ENCODE measurements at regions not wholly inside any gene's neighbourhood (a gene's known extent, or its start where the extent isn't known, plus 50 kb on each side); places are given as distances from the start of the nearest gene placed in this dataset.

DNA sequence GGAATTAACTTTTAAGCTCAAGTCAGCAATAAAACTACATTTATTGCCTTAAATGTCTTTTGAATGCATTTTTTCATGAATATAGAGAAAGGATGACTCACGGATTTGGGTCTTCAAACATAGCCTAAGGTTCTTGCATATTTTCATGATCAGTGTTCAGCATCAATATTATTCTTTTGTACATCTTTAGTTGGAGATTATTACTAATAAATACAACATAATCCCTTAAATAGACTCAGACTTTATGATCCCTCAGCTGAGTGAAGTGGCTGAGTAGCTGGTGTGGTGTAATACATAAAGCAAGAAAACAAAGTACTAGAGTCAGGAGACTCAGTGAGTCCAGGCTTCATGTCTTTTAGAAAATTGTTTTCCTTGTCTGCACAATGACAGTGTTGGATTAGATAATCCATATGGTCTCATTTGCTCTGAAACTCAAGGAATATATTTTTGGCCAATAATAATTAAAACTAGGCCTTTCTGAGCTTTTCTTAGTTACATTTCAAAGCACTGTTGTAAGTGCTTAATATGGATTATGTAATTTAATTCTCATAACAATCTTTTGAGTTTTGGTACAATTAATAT lies 78.3 kb upstream of the UNC5C start:
- TF ChIP-seq POLR2A (IDR thresholded peaks at IDR 0.05; ENCODE audit: borderline replicate concordance, extremely low read depth, insufficient read depth, insufficient read length) (no peak), CEBPB (IDR thresholded peaks at IDR 0.05; ENCODE audit: low read depth) (no peak), SIN3A (IDR thresholded peaks at IDR 0.05; ENCODE audit: low read depth) (no peak), YY1 (IDR thresholded peaks at IDR 0.05; ENCODE audit: extremely low read depth, insufficient replicate concordance, low read depth, low read length) (no peak), RAD21 (IDR thresholded peaks at IDR 0.05; ENCODE audit: low read depth) (no peak), SRF (IDR thresholded peaks at IDR 0.05; ENCODE audit: low read depth) (no peak), POLR2AphosphoS5 (IDR thresholded peaks at IDR 0.05; ENCODE audit: low read depth, low read length) (no peak), EZH2phosphoT487 (IDR thresholded peaks at IDR 0.05; ENCODE audit: borderline replicate concordance) (no peak)
- TF ChIP-seq, protein P1, sequence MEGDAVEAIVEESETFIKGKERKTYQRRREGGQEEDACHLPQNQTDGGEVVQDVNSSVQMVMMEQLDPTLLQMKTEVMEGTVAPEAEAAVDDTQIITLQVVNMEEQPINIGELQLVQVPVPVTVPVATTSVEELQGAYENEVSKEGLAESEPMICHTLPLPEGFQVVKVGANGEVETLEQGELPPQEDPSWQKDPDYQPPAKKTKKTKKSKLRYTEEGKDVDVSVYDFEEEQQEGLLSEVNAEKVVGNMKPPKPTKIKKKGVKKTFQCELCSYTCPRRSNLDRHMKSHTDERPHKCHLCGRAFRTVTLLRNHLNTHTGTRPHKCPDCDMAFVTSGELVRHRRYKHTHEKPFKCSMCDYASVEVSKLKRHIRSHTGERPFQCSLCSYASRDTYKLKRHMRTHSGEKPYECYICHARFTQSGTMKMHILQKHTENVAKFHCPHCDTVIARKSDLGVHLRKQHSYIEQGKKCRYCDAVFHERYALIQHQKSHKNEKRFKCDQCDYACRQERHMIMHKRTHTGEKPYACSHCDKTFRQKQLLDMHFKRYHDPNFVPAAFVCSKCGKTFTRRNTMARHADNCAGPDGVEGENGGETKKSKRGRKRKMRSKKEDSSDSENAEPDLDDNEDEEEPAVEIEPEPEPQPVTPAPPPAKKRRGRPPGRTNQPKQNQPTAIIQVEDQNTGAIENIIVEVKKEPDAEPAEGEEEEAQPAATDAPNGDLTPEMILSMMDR (IDR thresholded peaks at IDR 0.05 in 2 of 3, conservative IDR thresholded peaks at IDR 0.05 in 1 of 3; ENCODE audit: borderline replicate concordance in 1 of 3, insufficient read depth in 1 of 3, low read depth in 2 of 3, low read length in 2 of 3): no peak
- TF ChIP-seq, protein P2, sequence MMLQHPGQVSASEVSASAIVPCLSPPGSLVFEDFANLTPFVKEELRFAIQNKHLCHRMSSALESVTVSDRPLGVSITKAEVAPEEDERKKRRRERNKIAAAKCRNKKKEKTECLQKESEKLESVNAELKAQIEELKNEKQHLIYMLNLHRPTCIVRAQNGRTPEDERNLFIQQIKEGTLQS (IDR thresholded peaks at IDR 0.05): no peak
- TF ChIP-seq, protein P3, sequence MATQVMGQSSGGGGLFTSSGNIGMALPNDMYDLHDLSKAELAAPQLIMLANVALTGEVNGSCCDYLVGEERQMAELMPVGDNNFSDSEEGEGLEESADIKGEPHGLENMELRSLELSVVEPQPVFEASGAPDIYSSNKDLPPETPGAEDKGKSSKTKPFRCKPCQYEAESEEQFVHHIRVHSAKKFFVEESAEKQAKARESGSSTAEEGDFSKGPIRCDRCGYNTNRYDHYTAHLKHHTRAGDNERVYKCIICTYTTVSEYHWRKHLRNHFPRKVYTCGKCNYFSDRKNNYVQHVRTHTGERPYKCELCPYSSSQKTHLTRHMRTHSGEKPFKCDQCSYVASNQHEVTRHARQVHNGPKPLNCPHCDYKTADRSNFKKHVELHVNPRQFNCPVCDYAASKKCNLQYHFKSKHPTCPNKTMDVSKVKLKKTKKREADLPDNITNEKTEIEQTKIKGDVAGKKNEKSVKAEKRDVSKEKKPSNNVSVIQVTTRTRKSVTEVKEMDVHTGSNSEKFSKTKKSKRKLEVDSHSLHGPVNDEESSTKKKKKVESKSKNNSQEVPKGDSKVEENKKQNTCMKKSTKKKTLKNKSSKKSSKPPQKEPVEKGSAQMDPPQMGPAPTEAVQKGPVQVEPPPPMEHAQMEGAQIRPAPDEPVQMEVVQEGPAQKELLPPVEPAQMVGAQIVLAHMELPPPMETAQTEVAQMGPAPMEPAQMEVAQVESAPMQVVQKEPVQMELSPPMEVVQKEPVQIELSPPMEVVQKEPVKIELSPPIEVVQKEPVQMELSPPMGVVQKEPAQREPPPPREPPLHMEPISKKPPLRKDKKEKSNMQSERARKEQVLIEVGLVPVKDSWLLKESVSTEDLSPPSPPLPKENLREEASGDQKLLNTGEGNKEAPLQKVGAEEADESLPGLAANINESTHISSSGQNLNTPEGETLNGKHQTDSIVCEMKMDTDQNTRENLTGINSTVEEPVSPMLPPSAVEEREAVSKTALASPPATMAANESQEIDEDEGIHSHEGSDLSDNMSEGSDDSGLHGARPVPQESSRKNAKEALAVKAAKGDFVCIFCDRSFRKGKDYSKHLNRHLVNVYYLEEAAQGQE (IDR thresholded peaks at IDR 0.05; ENCODE audit: low read depth): no peak
